SK-N-MC (cell line): ENCODE measurements at regions not wholly inside any gene's neighbourhood (a gene's known extent, or its start where the extent isn't known, plus 50 kb on each side); places are given as distances from the start of the nearest gene placed in this dataset.

Experiments
- EZH2 ChIP-seq: fragments of 200-600 bp; sonication (generic); IDR thresholded peaks from one replicate; pipeline ENCODE4 v1.6.1; 2017; ENCODE audit warnings: antibody characterized with exemption
- FOXP2 ChIP-seq: optimal IDR thresholded peaks from 2 replicates; pipeline ENCODE3; 2011; ENCODE audit warnings: mild to moderate bottlenecking, moderate library complexity; ENCODE audit not compliant: insufficient read depth; ENCODE audit errors: extremely low read length, control extremely low read depth
- POLR2AphosphoS5 ChIP-seq: IDR thresholded peaks from 2 replicates; pipeline ENCODE4 v1.6.1; 2012; ENCODE audit warnings: mild to moderate bottlenecking, low read depth, low read length, borderline replicate concordance

DNA sequence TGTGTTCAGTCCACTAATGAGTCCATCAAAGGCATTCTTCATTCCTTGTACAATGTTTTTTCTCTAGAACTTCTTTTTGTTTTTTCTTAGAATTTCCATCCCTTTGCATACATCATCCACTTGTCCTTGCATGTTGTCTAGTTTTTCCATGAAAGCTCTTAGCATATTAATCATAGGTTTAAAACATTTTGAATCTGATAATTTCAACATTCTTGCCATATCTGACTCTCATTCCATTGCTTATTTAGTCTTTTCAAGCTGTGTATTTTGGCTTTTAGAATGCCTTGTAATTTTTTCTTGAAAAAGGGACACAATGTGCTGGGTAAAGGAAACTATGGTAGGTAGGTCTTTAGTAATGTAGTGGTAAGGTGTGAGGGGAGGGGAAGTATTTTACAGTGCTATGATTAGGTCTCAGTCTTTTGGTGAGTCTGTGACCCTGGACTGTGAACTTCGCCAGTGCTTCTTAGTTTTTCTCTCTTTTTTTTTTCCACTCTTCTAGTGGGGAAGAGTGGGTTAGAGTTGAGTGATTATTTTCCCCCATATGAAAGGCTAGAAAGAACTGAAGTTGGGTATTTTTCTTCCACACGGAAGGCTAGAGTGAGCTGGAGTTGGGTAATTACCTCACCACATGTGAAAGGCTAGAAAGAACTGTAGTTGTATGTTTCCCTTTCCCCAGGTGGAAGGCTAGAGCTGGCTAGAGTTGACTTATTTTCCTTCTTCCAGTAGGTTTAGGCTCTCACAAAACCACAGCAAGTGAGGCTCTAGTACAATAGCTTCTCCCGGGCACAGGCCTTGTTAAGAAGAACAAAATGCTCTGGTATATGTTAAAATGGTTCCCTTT lies 172.1 kb downstream of the SNX18 start:
- TF ChIP-seq POLR2AphosphoS5 (no peak), EZH2 (no peak), FOXP2 (no peak)
